GM18873 (cell line): ENCODE measurements at regions not wholly inside any gene's neighbourhood (a gene's known extent, or its start where the extent isn't known, plus 50 kb on each side); places are given as distances from the start of the nearest gene placed in this dataset.
"Not testable (repeated sequence)": the region's sequence is repeated elsewhere in the genome, so short reads cannot be mapped to it uniquely, and the experiment has no call there.

ENCODE experiments used
- ATAC-seq: cut with Tn5 transposase; IDR thresholded peaks from one replicate; pipeline ENCODE4 v1.9.1; 2021; ENCODE audit warnings: mild to moderate bottlenecking, moderate library complexity, moderate number of reproducible peaks; ENCODE audit not compliant: unreplicated experiment, low FRiP score

DNA sequence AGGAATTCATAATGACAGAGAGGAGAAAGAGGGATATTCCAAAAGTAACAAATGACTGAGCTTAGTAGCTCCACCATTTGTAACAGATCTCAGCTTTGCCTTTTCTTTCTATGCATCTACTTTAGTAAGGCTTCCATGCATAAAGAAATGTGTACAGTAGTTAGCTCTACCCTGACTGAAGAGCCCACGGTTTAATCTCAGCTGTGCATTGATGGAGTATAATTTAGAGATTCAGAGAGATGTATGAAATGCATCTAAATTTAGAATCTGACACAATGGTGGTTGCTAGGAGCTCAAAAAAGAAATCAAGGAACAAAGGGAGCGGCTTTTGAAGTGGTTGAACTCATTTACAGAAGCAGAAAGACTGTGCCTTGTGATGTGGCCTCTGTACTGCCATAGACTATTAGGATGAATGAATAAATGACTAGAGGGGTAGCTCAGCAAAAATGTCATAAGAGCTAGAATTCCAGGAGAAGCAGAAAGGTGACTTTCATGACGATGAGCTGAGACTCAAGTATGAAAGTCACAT, 838.6 kb downstream of the RPS29 start:
- no peak for ATAC-seq

DNA sequence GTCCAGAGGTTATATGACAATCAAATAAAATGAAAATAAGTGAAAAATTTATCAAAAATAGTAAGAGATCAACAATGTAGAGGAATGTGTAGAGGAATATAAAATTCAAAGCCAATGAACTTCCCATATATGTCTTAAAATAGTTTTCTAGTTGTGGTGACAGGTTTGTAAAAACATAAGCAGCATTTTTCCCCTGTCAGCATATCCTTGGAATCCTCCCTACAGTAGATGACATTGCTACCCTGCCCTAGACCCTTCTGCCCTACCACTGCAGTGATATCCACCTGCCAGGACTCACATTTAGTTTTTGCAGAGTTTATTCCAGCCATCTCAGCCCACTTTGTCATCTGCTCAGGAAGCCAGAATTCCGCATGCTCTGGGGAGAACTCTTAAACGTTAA, 842.0 kb downstream of the RPS29 start:
- ATAC-seq, result no peak

DNA sequence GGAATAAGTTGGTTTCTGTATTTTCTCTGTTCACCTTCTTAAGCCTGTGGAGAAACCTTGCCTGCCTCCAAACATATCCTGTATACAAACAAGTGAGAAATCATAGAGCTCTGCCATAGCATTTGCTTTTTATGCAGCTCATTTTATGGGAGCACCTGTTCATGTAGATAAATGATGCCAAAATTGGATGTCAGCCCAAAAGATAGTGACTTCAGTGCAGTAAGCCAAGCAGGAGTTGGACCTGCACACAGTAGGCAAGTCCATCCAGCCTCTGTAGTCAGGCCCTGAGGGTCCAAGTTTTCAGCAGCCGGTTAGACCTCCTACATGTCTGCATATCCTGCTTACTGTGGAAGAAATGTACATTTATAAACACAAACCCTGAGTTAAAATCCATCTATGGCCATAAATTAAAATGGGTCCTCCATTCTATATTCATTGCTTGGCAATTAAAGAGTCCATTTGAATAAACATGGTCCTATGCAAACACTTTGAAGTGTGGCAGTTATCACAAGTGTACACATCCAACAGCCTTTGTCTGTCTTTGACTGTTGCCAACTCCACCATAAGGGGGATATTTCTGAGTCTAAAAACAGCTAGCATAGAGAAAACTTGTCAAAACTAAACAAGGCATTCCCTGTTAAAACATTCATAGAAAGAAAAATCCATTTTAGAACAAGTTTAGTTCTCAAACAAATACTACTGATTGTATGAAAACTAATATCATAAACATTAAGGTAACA, 847.8 kb downstream of the RPS29 start:
- no peak for ATAC-seq

DNA sequence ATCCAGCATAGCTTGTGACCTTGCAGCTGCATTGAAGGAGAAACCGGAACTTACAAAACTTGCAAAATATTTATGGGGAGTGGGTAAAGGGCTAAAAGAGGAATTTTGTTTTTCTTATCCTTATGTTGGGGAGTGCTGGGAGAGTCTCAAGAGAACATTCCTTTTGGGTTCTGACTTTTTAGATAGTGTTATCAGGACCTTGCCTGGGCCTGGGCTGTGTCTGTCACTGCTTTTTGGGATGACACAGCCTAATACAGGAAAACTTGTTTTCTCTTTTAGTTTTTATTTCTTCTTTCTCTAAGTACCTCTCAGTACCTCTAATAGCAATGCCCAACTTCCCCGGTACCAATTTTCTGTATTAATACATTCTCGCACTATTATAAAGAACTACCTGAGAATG, 850.6 kb downstream of the RPS29 start:
- no peak for ATAC-seq

DNA sequence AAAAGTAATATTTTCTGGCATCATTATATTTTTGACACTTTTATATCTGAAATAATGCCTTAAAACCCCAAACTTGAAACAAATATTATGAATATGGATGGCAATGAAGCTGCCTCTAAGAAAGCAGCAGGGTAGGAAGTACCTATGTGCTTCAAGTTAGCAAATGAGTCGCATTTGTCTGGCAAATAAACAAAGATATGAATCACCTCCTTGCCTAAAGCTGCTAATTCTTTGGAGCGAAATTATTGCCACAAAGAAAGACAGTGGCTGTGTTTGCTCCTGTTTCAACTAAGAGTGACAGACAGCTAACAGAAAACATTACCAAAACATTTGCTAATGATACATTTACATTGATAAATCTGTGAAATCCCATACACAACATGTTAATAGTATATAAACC, 854.9 kb downstream of the RPS29 start:
- ATAC-seq, result no peak

DNA sequence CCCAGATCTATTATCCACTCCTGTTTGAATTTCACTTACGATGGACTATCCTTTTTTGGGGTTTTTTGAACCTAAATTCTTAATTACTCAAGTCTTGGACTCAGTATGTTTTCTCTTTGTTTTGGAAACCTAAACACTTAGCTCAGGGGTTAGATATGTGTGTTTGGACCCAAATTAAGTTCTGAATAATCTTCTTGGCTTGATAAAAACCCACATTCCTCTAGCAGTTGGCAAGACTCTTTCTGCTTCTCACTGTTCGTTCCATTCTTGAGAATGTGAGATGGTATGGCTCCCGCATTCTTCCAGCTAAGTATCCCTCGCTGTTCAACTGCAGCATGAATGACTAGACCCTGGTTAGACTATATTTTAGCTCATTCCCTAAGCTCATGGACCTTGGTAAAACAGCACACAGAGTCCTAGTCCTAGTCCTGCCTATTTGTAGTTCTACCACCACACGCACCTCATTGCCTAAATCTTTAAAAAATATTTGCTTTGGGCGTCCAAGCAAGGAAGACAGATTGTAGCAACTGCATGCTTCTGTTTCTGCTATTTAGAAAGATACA, 860.0 kb downstream of the RPS29 start:
- no peak for ATAC-seq

DNA sequence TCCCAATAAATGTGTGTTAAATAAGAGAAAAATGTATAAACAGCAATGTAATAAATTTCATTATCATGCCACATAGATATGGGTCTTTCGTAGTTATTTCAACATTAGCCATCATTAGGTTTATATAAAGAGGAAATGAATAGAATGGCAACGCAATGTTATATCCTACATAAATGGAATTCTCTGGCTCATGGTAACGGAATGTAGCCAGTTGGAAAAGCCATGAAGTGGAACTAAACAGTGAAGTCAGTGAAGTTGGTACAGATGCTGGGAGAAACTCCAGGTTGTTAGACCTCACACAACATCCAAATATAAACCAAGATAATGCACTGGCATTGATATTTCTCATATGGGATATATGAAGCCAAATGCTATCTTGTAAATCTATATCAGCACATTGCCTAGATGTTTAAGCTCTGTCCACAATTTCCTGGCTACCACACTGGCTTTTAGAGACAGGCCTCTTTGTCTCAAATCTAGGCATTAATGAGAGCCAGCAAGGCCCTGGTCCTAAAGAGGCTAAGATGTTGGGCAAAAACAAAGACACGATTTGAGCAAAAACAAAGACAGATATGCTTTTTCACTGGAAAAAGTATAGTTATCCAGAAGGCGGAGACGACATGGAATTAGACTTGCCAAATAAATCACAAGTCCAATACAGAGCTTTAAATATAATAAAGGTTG, 861.0 kb downstream of the RPS29 start:
- no peak for ATAC-seq

DNA sequence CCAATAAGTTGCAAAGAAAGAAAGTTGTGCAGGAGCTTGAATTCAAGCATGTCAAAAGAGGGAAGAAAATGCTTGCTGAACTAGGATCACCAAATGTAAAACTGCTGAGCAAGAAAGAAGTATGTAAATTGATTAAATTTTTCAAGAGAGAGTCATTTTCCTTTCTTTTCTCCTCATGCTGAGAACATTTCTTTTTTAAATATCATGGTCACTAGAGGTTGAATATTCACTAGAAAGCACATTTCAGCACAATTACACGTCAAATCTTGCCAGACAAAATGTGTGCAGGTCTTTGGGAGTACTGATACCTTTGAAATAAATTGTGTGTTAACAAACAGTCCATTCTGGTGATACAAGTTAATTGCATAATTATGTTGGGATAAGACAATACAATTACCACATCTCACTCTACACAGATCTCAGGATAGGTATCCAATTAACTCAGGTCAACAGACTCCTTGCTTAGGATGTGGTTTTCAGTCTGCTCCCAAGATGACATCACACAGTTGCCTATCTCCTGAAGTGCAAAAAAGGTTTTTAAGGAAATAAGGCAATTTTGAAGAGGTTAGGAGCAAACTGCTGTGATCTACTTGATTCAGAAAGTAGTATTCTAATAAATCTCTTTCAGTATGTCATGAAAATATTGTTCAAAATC, 862.2 kb downstream of the RPS29 start:
- no peak for ATAC-seq

DNA sequence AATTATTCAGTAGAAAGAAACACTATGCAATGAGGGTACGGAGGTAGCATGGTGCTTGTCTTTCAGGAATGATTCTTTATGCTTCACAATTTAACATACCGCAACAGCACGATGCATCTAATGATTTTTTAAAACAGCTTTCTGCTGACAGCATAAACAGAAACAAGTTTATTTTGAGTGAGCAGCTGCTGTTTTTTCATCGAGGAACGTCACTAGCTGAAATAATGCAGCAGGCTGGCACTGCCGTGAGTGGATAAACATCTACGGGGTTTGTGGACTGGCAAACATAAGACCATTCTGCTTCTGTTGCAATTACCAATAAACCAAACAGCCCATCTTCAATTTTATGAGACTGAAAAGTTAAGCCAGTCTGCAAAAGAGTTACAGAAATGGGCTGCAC, 871.8 kb downstream of the RPS29 start:
- no peak for ATAC-seq

DNA sequence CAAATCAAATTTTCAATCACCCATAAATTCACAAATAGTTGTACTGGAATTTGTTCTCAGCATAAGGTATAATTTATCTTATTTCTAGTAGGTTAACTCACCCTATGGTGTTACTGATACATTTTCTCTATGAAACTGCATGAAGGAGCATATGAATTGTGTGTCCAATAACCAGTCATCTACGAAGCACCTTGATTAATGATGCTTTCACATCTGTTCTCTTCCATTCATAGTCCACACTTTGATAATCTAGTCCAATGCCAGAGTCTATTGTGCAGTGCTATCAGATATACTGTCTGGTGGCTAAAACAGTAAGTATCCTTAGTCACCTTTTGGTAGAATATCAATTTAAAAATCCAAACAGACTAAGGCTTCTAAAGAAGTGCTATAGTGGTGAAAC, 876.0 kb downstream of the RPS29 start:
- ATAC-seq, result no peak

DNA sequence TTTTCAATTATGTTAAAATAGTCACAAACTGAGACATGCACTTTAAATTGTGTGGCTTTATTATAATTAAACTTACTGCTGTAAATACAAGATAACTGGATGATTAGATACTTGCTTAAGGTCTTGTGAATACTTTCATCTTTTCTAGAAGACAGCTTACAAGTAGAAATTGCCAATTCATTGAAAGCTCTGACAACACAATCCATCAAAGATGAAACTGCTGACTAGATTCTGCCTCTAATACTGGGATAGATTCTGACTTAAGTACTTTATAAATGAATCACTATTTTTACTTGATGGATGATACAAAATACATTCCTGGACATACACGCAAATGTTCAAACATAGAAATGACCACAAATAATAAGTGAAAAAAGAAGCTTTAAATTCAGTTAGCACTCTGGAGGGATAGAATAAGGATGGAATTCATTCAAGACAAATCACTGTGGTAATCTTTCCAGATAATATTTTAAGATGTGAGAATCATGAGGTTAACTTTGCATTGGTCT, 876.8 kb downstream of the RPS29 start:
- no peak for ATAC-seq

DNA sequence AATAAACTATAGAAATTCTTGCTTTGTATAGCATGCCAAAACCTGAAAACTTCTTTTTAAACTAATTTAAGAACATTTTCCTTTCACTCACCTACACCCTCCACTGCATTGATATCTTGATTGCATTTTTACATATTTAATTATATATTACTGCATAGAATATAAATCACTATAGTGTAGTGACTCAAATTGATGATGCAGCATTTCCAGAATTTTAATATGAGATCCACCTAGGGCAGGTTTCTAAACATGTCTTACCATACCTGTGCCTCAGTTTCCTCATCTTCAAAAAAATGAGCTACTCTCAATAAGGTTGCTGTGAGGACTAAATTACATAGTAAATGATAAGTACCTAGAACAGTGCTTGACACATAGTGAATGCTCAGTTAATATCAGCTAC, 881.5 kb downstream of the RPS29 start:
- ATAC-seq, result no peak

DNA sequence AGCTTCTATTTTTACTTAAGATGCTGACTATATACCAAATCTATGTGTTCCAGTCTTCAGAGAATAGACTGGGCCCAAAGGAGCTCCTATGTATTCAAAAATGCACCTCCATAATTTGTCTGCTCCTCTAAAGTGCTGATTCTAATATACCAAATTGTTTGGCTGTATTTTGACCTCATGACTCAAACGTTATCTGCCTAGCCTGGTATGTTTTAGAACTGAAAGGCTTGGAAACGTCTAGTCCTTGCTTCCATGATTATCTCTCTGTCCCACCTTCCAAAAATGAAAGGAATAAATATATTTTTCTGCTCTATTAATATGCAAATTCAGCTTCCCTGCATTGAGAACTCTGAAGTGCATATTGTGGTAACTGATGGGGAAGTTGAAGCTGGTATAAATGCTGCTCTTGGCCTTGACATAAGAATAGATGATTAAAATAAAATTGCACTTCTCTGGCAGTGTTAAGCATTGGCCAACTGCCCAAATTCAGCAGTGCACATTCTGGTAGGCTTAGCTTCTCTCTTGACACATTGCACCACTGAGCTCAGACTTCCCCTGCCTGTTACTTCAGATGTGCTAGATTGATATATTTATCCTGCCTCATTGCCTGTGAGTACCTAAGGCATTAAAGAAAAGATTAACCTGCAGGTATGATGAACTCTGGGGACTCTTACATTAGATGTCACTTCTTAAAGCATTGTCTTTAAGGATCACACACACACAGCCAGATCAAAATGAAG, 882.3 kb downstream of the RPS29 start:
- ATAC-seq, result no peak

DNA sequence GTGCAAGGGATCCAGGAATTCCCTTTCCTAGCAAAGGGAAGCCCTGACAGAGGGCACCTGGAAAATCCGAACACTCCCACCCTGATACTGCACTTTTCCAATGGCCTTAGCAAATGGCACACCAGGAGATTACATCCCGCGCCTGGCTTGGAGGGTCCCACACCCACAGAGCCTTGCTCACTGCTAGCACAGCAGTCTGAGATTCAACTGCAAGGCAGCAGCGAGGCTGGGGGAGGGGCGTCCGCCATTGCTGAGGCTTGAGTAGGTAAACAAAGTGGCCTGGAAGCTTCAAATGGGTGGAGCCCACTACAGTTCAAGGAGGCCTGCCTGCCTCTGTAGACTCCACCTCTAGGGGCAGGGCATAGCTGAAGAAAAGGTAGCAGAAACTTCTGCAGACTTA, 888.8 kb downstream of the RPS29 start:
- ATAC-seq, result not testable (repeated sequence)

DNA sequence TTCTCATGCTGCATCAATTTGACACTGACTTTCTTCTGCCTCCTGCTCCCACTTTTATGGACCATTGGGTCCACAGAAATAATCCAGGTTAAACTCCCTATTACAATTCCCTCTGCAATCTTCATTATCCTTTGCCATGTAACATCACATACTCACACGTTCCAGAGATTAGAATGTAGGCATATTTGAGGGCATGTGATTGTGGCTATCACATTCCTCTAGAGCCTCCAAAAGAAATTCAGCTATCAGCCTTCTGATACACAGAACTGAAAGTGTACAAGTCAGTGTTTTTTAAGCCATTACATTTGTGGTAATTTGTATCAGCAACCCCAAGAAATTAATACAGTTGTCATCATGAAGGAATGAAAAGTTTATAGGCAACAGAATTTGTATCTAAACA, 892.4 kb downstream of the RPS29 start:
- ATAC-seq, result no peak

DNA sequence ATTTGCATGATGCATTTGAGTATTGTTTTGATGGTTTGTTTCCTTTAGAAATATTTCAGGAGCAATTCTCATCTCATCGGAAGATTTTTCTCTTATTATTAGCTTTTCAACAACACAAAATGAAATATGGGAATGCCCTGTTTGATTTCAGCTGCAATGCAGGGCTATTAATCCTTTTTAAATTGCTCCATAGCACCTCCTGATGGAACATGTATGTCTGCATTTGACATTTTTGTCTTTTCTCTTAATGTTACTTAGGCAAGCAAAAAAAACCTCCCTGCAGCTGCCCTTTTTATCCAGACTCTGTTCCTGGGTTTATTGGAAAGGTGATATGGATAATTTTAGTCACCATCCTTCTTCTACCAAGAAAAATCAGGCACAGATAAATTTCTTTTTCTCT, 895.8 kb downstream of the RPS29 start:
- ATAC-seq, result no peak

DNA sequence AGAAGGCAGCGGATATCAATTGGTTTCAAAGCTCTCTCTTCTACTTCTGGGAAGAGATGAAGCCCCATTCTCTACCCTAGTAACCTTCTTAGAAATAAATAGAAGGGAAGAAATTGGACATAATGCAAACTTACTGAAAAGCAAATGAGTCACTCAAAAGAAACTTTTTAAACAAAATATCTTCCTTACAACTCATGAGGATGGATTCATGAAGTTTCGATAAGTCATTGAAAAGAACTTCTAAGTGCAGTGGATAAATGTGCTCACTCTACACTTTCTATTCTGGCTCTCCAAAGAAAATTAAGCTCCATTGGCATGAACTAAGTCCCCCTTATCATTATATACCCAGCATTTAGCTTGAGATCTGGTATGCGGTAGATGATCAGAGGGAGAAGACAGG, 899.5 kb downstream of the RPS29 start:
- no peak for ATAC-seq

DNA sequence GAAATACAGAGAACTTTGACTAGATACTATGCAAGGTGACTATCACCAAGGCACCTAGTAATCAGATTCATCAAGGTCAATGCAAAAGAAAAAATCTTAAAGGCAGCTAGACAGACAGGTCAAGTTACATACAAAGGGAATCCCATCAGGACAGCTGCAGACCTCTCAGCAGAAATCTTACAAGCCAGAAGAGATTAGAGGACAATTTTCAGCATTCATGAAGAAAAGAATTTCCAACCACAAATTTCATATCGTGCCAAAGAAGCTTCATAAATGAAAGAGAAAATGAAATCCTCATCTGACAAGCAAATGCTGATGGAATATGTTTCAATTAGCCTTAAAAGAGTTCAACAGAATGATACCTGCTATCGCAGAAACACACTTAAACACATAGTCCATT, 913.7 kb downstream of the RPS29 start:
- no peak for ATAC-seq

DNA sequence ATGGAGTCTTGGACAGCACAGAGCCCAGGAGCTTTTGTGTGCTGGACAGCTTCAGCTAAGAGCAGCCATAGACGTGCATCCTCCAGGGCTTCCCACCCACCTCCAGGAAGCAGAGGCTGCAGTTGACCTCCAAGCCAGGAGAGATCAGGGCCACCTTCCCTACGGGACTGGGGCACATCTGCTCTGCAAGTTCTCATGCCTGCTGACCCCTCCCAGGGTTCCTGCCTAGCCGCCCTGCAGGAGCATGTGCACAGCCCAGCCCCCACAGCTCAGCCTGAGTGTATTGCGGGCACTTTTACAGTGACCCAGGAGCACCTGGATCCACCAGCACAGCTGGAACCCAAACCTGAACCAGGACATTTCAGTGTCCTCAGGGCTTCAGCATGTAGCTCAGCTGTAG, 915.2 kb downstream of the RPS29 start:
- no peak for ATAC-seq

DNA sequence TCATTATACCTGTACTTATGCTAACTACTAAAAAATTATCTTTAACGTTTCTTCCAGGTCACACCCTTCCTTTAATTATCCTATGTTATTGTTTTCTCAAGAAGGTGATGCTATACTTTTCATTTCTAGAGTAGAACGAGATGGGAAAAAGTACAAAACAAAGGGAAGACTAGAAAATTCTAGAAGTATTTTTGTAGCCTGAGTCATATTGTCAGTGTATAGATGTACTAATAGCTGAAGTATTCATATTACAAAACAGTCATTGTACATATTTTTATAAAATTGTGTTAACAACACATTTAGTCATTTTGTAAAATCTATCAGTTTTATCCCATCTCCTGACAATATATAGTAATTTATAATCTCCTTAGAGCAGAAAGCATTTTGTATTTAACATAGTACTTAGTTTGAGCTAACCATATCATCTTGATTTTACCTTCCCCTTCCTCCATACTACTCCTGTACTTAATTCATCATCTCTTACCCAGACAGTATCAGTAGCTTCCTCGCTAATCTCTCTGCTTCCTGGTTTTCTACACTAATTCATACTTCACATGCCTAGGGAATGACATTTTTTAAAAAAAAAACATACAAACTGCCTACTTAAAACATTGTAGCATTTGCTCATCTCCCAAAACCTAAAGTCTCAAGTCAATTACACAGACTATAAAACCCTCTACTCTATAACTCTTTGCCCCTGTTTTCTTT, 920.9 kb downstream of the RPS29 start:
- ATAC-seq, result no peak
